GM19468 (cell line): ENCODE measurements at regions not wholly inside any gene's neighbourhood (a gene's known extent, or its start where the extent isn't known, plus 50 kb on each side); places are given as distances from the start of the nearest gene placed in this dataset.
"Not testable (repeated sequence)": the region's sequence is repeated elsewhere in the genome, so short reads cannot be mapped to it uniquely, and the experiment has no call there.

ENCODE experiments used
- ATAC-seq: cut with Tn5 transposase; IDR thresholded peaks from one replicate; pipeline ENCODE4 v1.9.1; 2021; ENCODE audit warnings: mild to moderate bottlenecking, moderate library complexity, moderate number of reproducible peaks; ENCODE audit not compliant: unreplicated experiment; ENCODE audit errors: extremely low read depth

- no peak for ATAC-seq
Observed at GRCh38 chr21:35624901-35625300, 435.4 kb downstream of the SETD4 start.

- ATAC-seq, result no peak
Observed at GRCh38 chr21:35622612-35623011, 437.7 kb downstream of the SETD4 start.

GRCh38 chr21:35619184-35619583 lies 441.1 kb downstream of the SETD4 start:
- no peak for ATAC-seq

- ATAC-seq, result no peak
Observed at GRCh38 chr21:35617491-35617890, 442.8 kb downstream of the SETD4 start.

GRCh38 chr21:35616090-35616489 lies 444.2 kb downstream of the SETD4 start:
- no peak for ATAC-seq

- no peak for ATAC-seq
Observed at GRCh38 chr21:35615325-35615724, 445.0 kb downstream of the SETD4 start.

- ATAC-seq, result no peak
Observed at GRCh38 chr21:35614396-35614921, 445.9 kb downstream of the SETD4 start.

GRCh38 chr21:35611708-35612132 lies 448.6 kb downstream of the SETD4 start:
- ATAC-seq, result no peak

GRCh38 chr21:35609263-35609662 lies 451.1 kb downstream of the SETD4 start:
- no peak for ATAC-seq

- no peak for ATAC-seq
Observed at GRCh38 chr21:35607406-35607805, 452.9 kb downstream of the SETD4 start.

- ATAC-seq, result no peak
Observed at GRCh38 chr21:35606578-35606977, 453.7 kb downstream of the SETD4 start.

- ATAC-seq, result no peak
Observed at GRCh38 chr21:35606146-35606545, 454.2 kb downstream of the SETD4 start.

GRCh38 chr21:35603494-35603893 lies 456.8 kb downstream of the SETD4 start:
- ATAC-seq, result no peak

GRCh38 chr21:35602811-35603362 lies 457.4 kb downstream of the SETD4 start:
- ATAC-seq, result no peak

GRCh38 chr21:35601211-35601610 lies 459.1 kb downstream of the SETD4 start:
- ATAC-seq, result no peak

GRCh38 chr21:35599164-35599563 lies 461.2 kb downstream of the SETD4 start:
- ATAC-seq, result no peak

GRCh38 chr21:35597750-35598339 lies 462.5 kb downstream of the SETD4 start:
- no peak for ATAC-seq

- no peak for ATAC-seq
Observed at GRCh38 chr21:35594905-35595304, 465.4 kb downstream of the SETD4 start.

- ATAC-seq, result no peak
Observed at GRCh38 chr21:35593000-35593502, 467.3 kb downstream of the SETD4 start.

- ATAC-seq, result not testable (repeated sequence)
Observed at GRCh38 chr21:35590284-35590683, 470.0 kb downstream of the SETD4 start.

- ATAC-seq, result no peak
Observed at GRCh38 chr21:35587841-35588380, 472.4 kb downstream of the SETD4 start.

GRCh38 chr21:35586305-35586704 lies 474.0 kb downstream of the SETD4 start:
- ATAC-seq, result no peak
